ENCODE measurements at regions not wholly inside any gene's neighbourhood (a gene's known extent, or its start where the extent isn't known, plus 50 kb on each side); places are given as distances from the start of the nearest gene placed in this dataset.

DNA sequence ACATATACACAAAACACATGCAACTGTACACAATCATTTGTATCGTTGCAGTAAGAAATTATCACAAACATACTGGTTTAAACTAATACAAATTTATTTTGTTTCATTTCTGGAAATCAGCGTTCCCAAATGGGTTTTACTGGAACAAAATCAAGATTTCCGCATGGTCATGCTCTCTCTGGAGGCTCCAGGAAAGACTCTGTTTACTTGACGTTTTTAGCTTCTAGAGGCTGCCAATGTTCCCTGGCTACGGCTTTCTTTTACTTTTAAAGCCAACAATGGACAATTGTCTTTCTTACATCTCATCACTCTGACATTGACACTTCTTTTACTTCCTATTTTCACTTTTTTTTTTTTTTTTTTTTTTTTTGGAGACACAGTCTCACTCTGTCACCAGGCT, 793.1 kb downstream of the CDH9 start:
- no peak for TF ChIP-seq POLR2A (IDR thresholded peaks at IDR 0.05)
- TF ChIP-seq, protein P1, sequence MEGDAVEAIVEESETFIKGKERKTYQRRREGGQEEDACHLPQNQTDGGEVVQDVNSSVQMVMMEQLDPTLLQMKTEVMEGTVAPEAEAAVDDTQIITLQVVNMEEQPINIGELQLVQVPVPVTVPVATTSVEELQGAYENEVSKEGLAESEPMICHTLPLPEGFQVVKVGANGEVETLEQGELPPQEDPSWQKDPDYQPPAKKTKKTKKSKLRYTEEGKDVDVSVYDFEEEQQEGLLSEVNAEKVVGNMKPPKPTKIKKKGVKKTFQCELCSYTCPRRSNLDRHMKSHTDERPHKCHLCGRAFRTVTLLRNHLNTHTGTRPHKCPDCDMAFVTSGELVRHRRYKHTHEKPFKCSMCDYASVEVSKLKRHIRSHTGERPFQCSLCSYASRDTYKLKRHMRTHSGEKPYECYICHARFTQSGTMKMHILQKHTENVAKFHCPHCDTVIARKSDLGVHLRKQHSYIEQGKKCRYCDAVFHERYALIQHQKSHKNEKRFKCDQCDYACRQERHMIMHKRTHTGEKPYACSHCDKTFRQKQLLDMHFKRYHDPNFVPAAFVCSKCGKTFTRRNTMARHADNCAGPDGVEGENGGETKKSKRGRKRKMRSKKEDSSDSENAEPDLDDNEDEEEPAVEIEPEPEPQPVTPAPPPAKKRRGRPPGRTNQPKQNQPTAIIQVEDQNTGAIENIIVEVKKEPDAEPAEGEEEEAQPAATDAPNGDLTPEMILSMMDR (IDR thresholded peaks at IDR 0.05), result no peak

Measured in prostate gland (tissue), 2 donors.